IMR-90 (cell line): ENCODE measurements at regions not wholly inside any gene's neighbourhood (a gene's known extent, or its start where the extent isn't known, plus 50 kb on each side); places are given as distances from the start of the nearest gene placed in this dataset.

Experiments used
- CEBPB ChIP-seq: IDR thresholded peaks from 2 replicates; pipeline ENCODE4 v1.6.1; 2012; ENCODE audit warnings: low read depth, low read length, improper control_type of control experiment
- CTCF ChIP-seq: conservative IDR thresholded peaks from 2 replicates; pipeline ENCODE4 v1.5.1; 2012; ENCODE audit warnings: mild to moderate bottlenecking, low read depth, low read length, improper control_type of control experiment
- MXI1 ChIP-seq: IDR thresholded peaks from 2 replicates; pipeline ENCODE4 v1.6.1; 2012; ENCODE audit warnings: low read depth, mild to moderate bottlenecking, low read length, moderate library complexity, borderline replicate concordance
- POLR2A ChIP-seq: IDR thresholded peaks from 2 replicates; pipeline ENCODE4 v1.6.1; 2012; ENCODE audit warnings: mild to moderate bottlenecking, low read depth, low read length
- RCOR1 ChIP-seq: IDR thresholded peaks from 2 replicates; pipeline ENCODE4 v1.6.1; 2012; ENCODE audit warnings: mild to moderate bottlenecking, low read length, improper control_type of control experiment; ENCODE audit not compliant: insufficient replicate concordance

GRCh38 chr6:95879856-95880255 is 135.9 kb upstream of the FUT9 start:
- no peak for TF ChIP-seq CTCF
- no peak for TF ChIP-seq POLR2A
- no peak for TF ChIP-seq MXI1
- no peak for TF ChIP-seq RCOR1
- TF ChIP-seq CEBPB, result no peak
